ENCODE measurements at regions not wholly inside any gene's neighbourhood (a gene's known extent, or its start where the extent isn't known, plus 50 kb on each side); places are given as distances from the start of the nearest gene placed in this dataset.
"Not testable (repeated sequence)": the region's sequence is repeated elsewhere in the genome, so short reads cannot be mapped to it uniquely, and the experiment has no call there.

DNA sequence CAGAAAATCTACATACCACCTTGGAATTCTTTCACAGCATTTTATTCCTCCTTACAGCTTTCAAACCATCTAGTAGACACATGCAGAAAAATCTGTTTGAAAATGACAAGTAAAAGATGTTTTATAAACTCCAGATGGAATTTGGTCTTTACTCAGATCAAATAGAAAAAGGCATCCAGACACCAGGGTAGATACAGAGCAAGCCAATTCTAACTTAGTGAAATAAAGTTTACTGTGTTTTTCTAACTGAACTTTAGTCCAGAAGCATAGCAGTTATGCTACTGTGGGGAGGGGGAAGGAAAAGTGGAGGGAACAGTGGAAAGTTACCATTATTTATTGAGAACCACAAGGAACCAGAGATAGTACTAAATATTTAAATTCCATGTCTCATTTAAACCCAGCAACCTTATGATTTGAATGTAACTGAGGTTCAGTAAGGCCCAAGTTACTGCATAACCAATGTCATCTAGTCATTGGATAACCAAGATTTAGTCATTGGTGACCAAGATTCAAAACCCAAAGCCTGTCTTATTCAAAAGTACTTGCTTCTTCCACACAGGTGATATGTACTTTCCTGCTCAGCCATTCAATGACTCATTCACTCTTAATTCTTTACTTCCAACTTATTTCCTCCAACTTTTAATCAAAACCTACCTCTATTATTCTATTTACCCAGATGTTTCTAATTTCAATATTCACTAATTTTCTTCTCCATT is 57.7 kb downstream of the RAD51AP2 start:
- no peak for DNase-seq (ENCODE audit: low spot score)

DNA sequence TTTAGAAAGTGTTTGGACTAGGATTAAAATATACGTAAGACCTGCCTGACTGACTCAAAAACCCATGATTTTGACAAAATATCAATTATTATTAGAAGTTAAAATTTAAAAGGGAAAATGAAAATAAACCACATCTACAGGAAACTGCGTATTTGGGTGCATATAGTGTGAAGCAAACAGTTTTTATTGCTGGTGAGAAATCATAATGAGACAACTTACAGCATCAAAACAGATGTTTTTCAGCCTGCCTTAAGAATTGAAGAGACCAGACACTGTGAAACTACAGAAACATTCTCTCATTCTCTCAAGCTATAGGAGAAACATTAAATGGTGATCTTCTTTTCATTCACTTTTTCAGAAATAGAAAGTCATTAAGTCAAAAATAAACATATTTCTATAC is 62.9 kb downstream of the RAD51AP2 start:
- no peak for DNase-seq (ENCODE audit: low spot score)

- not testable (repeated sequence) for DNase-seq (ENCODE audit: low spot score)
Measured at GRCh38 chr2:17446191-17446590, 72.0 kb downstream of the RAD51AP2 start.

DNA sequence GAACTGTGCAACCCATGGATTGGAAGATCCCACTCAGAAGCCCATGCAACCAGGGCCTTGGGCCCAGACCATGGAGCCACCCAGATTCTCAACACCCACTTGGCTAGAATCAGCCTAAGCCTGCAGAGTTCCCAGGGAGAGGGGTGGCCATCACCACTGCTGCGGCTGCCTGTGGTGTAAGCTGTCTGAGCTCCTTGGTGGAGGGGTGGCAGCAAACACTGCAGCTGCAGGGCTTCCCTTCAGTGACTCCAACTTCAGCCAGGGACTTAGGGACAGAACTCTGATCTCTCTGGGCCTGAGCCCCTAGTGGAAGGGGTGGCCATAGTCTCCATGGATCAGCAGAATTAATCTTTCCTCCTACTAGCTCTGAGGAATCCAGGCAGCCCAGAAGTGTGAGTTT is 72.5 kb downstream of the RAD51AP2 start:
- DNase-seq (ENCODE audit: low spot score), result no peak

DNA sequence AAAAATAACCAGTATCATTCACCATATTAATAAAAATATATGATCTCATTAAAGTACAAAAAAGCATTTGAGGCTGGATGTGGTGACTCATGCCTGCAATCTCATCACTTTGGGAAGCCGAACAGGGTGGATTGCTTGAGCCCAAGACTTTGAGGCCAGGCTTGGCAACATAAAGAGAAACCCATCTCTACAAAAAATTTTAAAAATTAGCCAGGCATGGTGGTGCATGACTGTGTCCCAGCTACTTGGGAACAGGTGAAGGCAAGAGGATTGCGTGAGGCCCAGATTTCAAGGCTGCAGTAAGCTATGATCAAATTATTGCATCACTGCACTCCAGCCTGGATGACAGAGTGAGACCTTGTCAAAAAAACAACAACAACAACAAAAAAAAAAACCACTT is 75.9 kb downstream of the RAD51AP2 start:
- no peak for DNase-seq (ENCODE audit: low spot score)

DNA sequence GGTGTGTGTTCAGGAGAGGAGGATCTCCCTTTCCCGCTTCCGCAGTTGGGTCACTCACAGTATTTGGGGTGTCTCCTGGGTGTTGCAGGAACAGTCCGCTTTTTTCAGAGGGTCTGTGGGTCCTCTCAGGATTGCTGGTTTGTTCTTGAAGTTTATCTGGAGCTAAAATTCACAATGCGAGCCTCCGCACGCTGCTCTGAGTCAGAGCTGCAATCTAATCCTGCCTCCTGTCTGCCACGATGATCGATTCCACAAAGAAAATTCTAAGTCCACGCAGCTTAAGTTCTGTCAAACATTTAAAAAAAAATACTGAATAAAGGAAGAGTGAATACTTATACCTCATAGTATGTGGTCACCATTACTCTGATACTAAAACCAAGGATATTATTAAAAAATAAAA is 76.5 kb downstream of the RAD51AP2 start:
- DNase-seq (ENCODE audit: low spot score), result no peak

GRCh38 chr2:17441055-17441771 is 77.0 kb downstream of the RAD51AP2 start:
- no peak for DNase-seq (ENCODE audit: low spot score)

DNA sequence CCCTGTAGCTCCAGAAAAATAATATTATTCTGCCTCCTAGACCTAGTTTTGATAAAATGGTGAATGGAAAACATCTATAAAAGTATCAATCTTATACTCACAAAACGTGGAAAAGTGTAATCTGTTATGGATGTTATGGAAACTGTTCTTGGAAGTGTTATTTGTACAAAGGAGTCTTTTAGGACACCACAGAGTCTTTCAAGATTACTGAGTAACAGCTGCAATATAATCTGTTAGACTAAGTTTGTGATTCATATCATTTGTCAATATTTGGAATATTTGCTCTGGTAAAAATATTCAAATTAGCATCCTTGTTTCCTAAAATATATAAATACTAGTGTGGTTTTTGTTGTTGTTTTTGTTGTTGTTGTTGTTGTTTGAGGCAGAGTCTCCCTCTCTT is 87.9 kb downstream of the RAD51AP2 start:
- DNase-seq (ENCODE audit: low spot score), result no peak

DNA sequence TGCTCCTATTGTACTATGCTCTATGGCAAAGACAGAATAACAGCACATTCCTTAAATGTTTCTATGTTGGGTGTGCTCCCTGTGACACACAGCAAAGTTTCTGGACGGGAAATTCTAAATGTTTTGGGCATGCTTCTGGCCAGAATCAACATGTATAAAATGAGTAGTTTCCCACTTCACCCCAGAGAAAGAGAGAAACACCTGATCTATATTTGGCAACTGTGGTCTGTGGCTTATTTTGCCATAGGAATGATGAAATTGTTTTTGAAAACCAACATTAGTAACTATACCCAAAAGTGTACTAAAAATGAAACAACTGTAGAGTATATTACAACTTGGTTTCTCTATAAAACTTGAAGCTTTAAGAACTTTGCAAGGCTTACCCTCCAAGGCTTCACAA is 89.1 kb downstream of the RAD51AP2 start:
- no peak for DNase-seq (ENCODE audit: low spot score)

DNA sequence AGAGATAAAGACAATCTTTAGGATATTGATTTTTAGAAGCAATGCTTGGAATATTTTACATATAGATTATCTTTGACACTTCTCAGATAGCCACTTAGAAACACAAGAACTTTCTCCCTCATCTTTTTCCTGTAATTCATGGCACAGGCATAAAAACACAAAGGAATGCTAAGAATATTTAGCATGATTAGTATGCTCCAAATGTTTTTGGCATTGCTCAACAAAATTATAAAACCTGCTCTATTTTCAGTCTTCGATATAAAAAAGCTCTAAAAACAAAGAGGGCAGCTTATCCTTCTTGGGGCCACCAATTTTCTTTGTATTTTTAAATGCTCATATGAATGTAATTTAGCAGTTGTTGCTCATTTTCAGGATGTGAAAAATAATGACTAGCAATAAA is 90.8 kb downstream of the RAD51AP2 start:
- DNase-seq (ENCODE audit: low spot score), result no peak

DNA sequence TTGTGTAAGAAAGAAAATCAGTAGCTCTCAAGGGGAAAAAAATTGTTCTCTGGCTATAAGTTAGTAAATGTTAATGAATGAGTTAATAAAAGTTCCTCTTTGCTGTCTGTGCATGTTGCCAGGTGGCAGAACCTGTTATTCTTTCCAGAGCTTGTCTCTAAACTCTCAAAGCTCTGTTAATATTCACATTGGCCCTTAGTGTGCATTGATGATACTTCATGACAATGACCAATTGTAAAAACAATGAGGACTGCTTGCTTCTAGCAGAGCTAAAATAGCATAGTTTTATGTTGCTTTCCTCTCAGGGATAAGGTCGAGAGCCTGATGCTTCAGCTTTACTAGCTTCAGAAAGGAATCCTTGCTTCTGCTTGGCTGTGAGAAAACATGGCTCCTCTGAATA is 91.5 kb downstream of the RAD51AP2 start:
- no peak for DNase-seq (ENCODE audit: low spot score)

DNA sequence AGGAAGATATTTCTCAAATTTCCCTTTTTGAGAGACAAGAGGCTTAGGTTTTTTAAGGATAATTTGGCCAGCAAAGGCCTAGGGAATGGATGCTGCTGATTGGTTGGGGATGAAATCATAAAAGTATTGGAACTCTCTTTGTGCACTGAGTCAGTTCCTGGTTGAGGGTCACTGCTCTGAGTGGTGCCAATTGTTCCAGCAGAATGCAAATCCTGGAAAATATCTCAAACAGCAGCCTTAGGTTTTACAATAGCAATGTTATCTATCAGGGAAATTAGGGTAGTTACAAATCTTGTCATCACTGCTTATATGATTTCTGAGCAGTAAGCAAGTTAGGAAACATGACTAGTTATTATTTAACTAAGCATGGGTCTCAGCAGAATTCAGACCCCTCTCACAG is 96.2 kb downstream of the RAD51AP2 start:
- DNase-seq (ENCODE audit: low spot score), result no peak

DNA sequence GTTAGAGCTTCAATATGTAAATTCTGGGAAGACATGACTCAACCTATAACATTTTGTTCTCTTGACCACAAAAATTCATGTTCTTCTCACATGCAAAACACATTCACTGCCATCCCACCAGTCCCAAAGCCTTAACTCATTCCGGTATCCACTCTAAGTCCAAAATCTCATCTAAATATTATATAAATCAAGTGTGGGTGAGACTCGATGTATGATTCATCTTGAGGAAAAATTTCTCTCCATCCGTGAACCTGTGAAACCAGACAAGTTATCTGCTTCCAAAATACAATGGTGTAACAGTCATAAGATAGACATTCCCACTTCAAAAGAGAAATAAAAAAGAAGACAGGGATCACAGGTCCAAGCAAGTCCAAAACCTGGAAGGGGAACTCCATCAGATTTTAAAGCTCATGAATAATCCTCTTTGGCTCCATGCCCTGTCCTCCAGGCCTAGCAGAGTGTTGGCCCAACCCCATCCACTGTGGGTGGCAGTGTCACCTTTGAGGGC is 101.3 kb downstream of the RAD51AP2 start:
- no peak for DNase-seq (ENCODE audit: low spot score)

- DNase-seq (ENCODE audit: low spot score), result no peak
Measured at GRCh38 chr2:17413036-17413435, 105.2 kb downstream of the RAD51AP2 start.

DNA sequence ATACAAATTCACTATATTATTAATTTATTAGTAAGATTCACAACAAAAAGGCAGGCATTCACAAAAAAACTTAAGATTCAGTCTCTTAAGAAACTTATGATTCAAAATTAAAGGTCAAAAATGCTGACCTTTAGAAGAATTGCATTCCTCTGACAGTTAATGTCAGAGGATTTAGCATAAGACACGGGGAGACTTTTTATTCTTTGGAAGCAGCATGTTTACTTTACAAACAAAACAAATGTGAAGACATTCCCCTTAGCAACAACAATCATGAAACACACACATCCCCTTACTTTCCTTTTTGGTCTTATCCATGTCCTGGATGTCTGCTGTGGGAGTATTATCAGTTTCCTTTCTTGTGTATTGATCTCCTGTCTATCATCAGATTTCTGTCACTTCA is 117.1 kb downstream of the RAD51AP2 start:
- DNase-seq (ENCODE audit: low spot score), result no peak

- DNase-seq (ENCODE audit: low spot score), result no peak
Measured at GRCh38 chr2:17398770-17399169, 119.5 kb downstream of the RAD51AP2 start.

DNA sequence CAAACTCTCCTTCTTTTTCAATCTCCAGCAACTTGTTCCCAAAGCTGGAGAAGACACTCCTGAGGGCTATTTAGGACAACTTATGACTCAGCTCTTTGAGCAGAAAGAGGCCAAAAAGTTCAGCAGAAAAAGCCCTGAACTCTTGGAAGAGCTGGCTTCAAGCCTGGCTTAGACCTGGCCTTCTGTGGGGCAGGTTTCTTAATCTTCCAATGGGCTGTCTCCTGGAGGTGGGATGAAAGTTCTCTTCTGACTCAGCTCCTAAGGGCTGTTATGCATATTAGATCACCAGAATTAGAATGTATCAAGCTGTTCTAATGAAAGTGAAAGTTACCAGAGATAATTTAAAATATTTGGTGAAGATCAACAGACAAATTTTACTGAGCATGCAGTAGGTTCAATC is 129.4 kb downstream of the RAD51AP2 start:
- DNase-seq (ENCODE audit: low spot score), result no peak

GRCh38 chr2:17387591-17387990 is 130.6 kb downstream of the RAD51AP2 start:
- DNase-seq (ENCODE audit: low spot score), result no peak

GRCh38 chr2:17386771-17387170 is 131.5 kb downstream of the RAD51AP2 start:
- no peak for DNase-seq (ENCODE audit: low spot score)

DNA sequence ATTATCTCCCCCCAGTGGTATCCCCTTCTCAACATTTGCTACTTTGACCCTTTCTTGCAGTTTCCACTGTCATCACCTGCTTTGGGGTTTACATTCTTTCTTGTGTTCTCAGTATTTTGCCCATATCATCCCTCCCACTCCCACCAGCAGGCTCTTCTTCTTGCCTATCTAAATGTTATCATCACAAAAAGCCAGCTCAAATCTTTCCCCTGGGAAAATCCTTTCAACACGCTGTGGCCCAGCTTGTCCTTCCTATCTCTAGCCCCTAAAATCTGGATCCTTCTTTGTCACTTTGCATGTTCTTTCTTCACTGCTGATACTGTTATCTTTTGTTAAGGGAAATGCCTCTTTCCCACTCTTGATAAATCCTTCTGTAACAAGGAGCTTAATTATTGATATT is 138.2 kb downstream of the RAD51AP2 start:
- DNase-seq (ENCODE audit: low spot score), result no peak

- no peak for DNase-seq (ENCODE audit: low spot score)
Measured at GRCh38 chr2:17375262-17375661, 143.0 kb downstream of the RAD51AP2 start.

GRCh38 chr2:17373741-17374140 is 144.5 kb downstream of the RAD51AP2 start:
- no peak for DNase-seq (ENCODE audit: low spot score)

GRCh38 chr2:17373041-17373440 is 145.2 kb downstream of the RAD51AP2 start:
- no peak for DNase-seq (ENCODE audit: low spot score)

DNA sequence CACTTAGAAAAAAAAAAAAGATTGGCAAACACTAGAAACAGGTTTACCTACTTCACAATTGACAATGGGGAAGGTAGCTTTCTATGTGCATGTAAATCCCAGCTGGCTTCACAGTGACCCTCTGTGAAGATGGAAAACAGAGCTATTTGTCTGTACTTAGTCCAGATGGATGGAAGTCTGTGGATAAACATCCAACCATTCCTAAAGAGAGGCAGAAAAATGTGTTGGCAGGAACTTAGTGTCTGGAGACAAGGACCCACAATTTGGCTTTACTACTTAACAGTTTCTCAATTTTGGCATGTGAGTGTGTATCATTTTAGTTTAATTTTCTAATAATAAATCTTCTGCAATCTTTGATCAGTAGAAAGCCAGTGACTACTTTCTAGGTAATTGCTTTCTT is 154.4 kb downstream of the RAD51AP2 start:
- DNase-seq (ENCODE audit: low spot score), result no peak

Measured in iPS-NIHi11 (cell line).